Coronary artery (tissue), 2 donors: ENCODE measurements at regions not wholly inside any gene's neighbourhood (a gene's known extent, or its start where the extent isn't known, plus 50 kb on each side); places are given as distances from the start of the nearest gene placed in this dataset.

Experiments used
- DNase-seq: peaks from one replicate; pipeline ENCODE4 v3.0.0-alpha.2; 2017; ENCODE audit warnings: low spot score
- H3K27ac ChIP-seq, 2 donors: fragments of 200-600 bp; sonication (generic); one replicate each; pipeline ENCODE4 v1.5.1; 2016 to 2019
- H3K4me3 ChIP-seq: fragments of 200-600 bp; sonication (generic); 2 replicates; pipeline ENCODE4 v1.5.1; 2016; ENCODE audit warnings: mild to moderate bottlenecking, moderate library complexity
- TF ChIP-seq, protein P1 (sequence below): fragments of 200-600 bp; sonication (generic); IDR thresholded peaks from one replicate; pipeline ENCODE4 v1.5.1; 2019; ENCODE audit warnings: antibody characterized with exemption

GRCh38 chr10:85265121-85265520 is 936.7 kb downstream of the CCSER2 start:
- H3K27ac ChIP-seq, result no peak overlapping the region
- DNase-seq, result no peak
- TF ChIP-seq, protein P1, sequence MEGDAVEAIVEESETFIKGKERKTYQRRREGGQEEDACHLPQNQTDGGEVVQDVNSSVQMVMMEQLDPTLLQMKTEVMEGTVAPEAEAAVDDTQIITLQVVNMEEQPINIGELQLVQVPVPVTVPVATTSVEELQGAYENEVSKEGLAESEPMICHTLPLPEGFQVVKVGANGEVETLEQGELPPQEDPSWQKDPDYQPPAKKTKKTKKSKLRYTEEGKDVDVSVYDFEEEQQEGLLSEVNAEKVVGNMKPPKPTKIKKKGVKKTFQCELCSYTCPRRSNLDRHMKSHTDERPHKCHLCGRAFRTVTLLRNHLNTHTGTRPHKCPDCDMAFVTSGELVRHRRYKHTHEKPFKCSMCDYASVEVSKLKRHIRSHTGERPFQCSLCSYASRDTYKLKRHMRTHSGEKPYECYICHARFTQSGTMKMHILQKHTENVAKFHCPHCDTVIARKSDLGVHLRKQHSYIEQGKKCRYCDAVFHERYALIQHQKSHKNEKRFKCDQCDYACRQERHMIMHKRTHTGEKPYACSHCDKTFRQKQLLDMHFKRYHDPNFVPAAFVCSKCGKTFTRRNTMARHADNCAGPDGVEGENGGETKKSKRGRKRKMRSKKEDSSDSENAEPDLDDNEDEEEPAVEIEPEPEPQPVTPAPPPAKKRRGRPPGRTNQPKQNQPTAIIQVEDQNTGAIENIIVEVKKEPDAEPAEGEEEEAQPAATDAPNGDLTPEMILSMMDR, result no peak

DNA sequence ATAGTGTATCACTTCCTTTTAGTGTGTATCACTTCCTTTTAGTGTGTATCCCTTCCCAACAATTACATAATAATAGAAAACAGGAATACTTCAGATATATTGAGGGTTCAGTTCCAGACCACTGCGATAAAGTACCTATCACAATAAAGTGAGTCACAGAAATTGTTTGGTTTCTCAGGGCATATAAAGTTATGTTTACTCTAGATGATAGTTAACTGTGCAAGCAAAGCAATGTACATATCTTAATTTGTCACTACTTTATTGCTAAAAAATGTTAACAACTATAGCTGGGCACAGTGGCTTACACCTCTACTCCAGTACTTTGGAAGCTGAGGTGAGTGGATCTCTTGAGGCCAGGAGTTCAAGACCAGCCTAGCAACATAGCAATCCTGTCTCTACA is 938.4 kb downstream of the CCSER2 start:
- TF ChIP-seq, protein P1, result no peak
- Histone ChIP-seq H3K27ac (no peak overlapping the region), H3K4me3 (no peak overlapping the region)
- no peak for DNase-seq

More at GRCh38 chr10:85265121-85265520, 936.7 kb downstream of the CCSER2 start:
- no peak overlapping the region for H3K4me3 ChIP-seq

- DNase-seq, result no peak
- TF ChIP-seq, protein P1, result no peak
- H3K4me3 ChIP-seq, result no peak overlapping the region
- no peak overlapping the region for H3K27ac ChIP-seq
These were observed 951.6 kb downstream of the CCSER2 start for GRCh38 chr10:85280014-85280413.

DNA sequence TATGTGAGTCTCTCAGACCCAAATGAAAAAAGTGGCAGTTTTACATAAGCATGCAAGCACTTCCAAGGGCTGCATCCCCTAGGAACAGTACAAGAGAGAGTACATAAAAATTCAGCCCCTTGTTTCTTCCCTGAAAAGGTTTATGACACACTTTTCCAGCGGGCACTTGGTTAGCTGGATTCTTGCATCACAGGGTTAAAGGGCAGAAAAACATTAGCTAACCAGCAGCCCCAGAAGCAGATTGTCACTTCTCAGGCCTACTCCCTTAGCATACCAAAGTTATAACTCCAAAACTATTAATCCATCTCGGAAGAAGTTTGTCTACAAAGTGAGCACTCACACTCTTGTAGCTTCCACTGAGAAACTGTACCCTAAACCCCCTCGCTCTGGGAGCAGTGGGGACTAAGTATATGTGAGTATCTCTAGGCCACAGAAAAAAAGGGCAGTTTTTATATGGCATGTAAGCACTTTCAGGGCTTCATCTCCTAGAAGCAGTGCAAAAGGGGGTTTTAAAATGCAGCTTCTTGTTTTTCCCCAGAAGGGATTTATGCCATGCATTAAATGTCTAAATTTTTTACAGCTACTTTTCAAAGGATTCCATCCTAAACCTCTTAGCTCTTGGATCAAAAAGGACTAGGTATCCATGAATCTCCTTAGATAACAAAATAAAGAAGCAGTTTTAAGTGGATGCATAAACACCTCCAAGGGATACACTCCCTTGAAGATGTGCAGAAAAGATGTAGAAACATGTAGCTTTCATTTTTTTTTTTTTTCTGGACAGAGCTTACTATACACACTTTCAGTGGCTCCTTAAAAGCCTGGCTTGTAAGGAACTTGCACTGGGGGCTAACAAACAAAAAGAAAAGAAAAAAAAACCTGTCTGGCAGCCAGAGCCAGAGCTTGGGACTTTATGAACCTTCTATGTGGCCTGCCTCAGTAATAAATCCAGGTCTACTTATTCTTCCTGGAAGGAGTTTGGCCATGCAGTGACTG is 956.7 kb downstream of the CCSER2 start:
- H3K4me3 ChIP-seq, result no peak overlapping the region
- DNase-seq, result no peak
- TF ChIP-seq, protein P1, result no peak
- H3K27ac ChIP-seq, result no peak overlapping the region

DNA sequence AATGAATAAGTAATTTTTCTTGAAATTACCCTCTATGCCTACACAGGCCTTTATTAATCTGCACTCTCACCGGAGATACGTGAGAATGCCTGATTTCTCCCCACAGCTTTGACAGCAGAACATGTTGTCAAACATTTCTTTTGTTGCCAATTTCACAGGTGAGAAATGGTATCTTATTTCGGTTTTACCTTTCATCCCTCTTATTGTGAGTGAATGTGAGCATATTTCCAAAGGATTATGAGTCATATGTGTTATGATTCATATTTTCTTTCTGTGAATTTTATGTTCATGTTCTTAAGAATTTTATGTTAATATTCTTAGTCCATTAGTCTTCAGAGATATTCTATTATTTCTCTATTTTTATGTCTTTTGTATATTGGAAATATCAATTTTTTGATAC is 965.1 kb downstream of the CCSER2 start:
- TF ChIP-seq, protein P1, result no peak
- DNase-seq, result no peak
- no peak overlapping the region for H3K4me3 ChIP-seq
- H3K27ac ChIP-seq, result no peak overlapping the region

DNA sequence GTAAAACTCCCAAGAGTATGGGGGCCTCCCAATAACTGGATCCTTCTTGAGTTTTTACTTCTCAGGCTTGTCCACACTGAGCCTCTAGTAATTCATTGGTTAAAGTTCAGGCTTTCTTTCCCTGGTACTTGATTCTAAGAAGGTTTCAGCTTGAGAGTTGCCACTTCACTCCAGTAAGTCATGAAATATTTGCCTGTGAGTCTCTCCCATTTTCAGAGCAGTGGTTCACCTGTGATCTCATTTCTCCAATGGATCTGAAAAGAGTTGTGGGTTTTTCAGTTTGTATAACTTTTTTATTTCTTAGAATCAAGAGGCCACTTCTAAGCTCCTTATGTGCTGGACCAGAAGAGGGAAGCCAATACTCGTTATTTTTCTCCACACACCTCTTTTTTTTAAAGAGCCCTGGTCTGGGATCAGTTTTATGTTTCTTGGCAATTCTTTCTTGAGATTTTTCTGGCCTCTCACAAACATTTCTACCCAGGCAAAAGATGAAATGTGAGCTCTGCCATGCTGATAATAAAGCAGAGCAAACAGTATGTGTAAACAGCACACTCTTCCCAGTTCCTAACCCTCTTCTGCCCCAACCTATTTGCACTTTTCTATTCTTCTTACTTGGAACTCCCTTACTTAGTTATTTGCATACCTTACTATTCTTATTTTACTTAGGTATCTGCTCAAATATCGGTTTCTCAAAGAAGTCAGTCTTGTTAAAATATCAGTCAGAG is 983.4 kb downstream of the CCSER2 start:
- TF ChIP-seq, protein P1, result no peak
- H3K27ac ChIP-seq, result no peak overlapping the region
- DNase-seq, result no peak
- no peak overlapping the region for H3K4me3 ChIP-seq
